Uterus (tissue), 2 donors: ENCODE measurements at regions not wholly inside any gene's neighbourhood (a gene's known extent, or its start where the extent isn't known, plus 50 kb on each side); places are given as distances from the start of the nearest gene placed in this dataset.

Experiments
- CTCF ChIP-seq, 4 experiments: fragments of 200-600 bp in 2 of 4; fragments of 450-650 bp in 2 of 4; sonication (generic) in 2 of 4; IDR thresholded peaks; one replicate each; pipeline ENCODE4 v1.5.1; 2016 to 2019; ENCODE audit warnings: antibody characterized with exemption in 4 of 4, mild to moderate bottlenecking in 2 of 4, moderate library complexity in 1 of 4
- POLR2A ChIP-seq, 2 donors: fragments of 450-650 bp; IDR thresholded peaks; one replicate each; pipeline ENCODE4 v1.6.1; 2016; ENCODE audit warnings: antibody characterized with exemption in 2 of 2, mild to moderate bottlenecking in 1 of 2, moderate library complexity in 1 of 2

GRCh38 chr11:28490773-28491382 is 382.7 kb downstream of the METTL15 start:
- no peak for TF ChIP-seq CTCF (IDR thresholded peaks at IDR 0.05)
- TF ChIP-seq POLR2A (IDR thresholded peaks at IDR 0.05), result no peak
